ENCODE measurements at regions not wholly inside any gene's neighbourhood (a gene's known extent, or its start where the extent isn't known, plus 50 kb on each side); places are given as distances from the start of the nearest gene placed in this dataset.

GRCh38 chr16:47946092-47946491 is 209.7 kb downstream of the ABCC12 start:
- no peak overlapping the region for H3K4me3 Mint-ChIP-seq (ENCODE audit: unreplicated experiment)
- H3K4me1 Mint-ChIP-seq (ENCODE audit: low read depth, unreplicated experiment): no peaks in the 10 kb centered on the region
- no peaks in the 10 kb centered on the region for H3K36me3 Mint-ChIP-seq (ENCODE audit: unreplicated experiment)
- no peak for DNase-seq
- no peak for TF ChIP-seq CTCF (IDR thresholded peaks at IDR 0.05; ENCODE audit: partially characterized antibody, unreplicated experiment)
- H3K27ac Mint-ChIP-seq (ENCODE audit: unreplicated experiment): no peak overlapping the region
- peaks cover 4% of the 10 kb centered on the region for H3K27me3 Mint-ChIP-seq (ENCODE audit: unreplicated experiment)
- H3K9me3 Mint-ChIP-seq (ENCODE audit: unreplicated experiment): peaks cover 5% of the 10 kb centered on the region

DNA sequence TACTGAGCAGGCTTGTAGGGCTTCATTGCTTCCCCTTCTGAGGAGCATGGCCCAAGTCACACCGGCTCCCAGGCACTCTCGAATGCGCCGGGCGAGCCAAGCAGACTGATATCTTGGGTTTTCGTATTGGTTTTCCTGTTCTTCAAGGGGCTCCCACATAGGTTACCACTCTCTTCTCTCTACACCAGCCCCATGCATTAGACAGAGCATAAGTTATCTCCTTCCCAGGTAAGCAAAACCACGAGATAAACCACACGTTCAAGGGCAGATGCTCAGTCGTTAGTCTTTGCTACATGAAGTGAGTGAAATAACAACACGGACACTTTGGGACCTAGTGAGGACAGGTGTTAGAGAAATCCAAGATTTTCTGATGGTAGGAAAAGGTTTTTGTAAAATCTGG is 211.2 kb downstream of the ABCC12 start:
- Mint-ChIP-seq H3K27me3 (ENCODE audit: unreplicated experiment) (peaks cover 8% of the 10 kb centered on the region), H3K36me3 (ENCODE audit: unreplicated experiment) (no peaks in the 10 kb centered on the region), H3K4me3 (ENCODE audit: unreplicated experiment) (no peak overlapping the region), H3K9me3 (ENCODE audit: unreplicated experiment) (peaks cover 6% of the 10 kb centered on the region), H3K4me1 (ENCODE audit: low read depth, unreplicated experiment) (no peaks in the 10 kb centered on the region), H3K27ac (ENCODE audit: unreplicated experiment) (no peak overlapping the region)
- DNase-seq: no peak
- TF ChIP-seq CTCF (IDR thresholded peaks at IDR 0.05; ENCODE audit: partially characterized antibody, unreplicated experiment): no peak

DNA sequence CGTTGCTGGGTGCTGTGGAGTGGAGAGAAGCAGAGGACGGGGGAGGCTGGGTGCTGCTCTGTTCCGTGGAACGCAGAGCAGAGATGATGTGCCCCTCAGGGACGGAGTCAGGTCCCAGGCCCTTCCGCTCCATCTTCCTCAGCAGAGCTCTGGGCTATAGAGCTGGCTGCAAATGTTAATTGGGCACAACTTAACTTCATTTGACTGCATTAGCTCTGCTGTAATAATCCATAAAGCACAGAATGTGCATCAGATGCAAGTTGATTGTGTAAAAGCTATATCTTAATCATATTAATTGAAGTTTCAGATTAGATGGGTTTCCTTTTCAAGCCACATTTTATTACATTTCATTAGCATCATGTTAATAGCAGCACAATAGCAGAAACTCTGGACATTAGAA is 212.6 kb downstream of the ABCC12 start:
- Mint-ChIP-seq H3K27ac (ENCODE audit: unreplicated experiment) (no peak overlapping the region), H3K27me3 (ENCODE audit: unreplicated experiment) (peaks cover 6% of the 10 kb centered on the region), H3K4me3 (ENCODE audit: unreplicated experiment) (no peak overlapping the region), H3K9me3 (ENCODE audit: unreplicated experiment) (peaks cover 4% of the 10 kb centered on the region), H3K4me1 (ENCODE audit: low read depth, unreplicated experiment) (no peaks in the 10 kb centered on the region), H3K36me3 (ENCODE audit: unreplicated experiment) (no peaks in the 10 kb centered on the region)
- TF ChIP-seq CTCF (IDR thresholded peaks at IDR 0.05; ENCODE audit: partially characterized antibody, unreplicated experiment): no peak
- DNase-seq: no peak

DNA sequence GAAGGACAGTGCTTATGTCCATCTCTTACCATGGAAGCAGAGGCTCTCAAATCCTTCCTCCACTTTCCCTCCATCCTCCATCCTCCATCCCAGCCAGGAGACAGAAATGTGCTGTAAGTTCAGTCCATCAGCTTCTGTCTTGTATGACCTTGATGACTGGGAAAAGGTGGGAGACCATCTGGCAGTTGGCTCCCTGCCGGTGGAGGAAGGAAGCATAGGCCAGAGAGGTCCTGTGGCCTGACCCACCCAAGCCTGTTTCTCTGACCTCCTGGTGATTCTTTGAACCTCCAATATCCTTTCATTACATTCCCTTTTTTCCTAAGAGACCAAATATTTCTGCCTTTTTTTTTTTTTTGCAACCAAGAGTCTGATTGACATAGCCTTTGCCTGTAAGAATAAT is 215.3 kb downstream of the ABCC12 start:
- Mint-ChIP-seq H3K4me1 (ENCODE audit: low read depth, unreplicated experiment) (no peaks in the 10 kb centered on the region), H3K27me3 (ENCODE audit: unreplicated experiment) (peaks cover 6% of the 10 kb centered on the region), H3K36me3 (ENCODE audit: unreplicated experiment) (no peaks in the 10 kb centered on the region), H3K27ac (ENCODE audit: unreplicated experiment) (no peak overlapping the region), H3K9me3 (ENCODE audit: unreplicated experiment) (peaks cover 4% of the 10 kb centered on the region), H3K4me3 (ENCODE audit: unreplicated experiment) (no peak overlapping the region)
- no peak for DNase-seq
- TF ChIP-seq CTCF (IDR thresholded peaks at IDR 0.05; ENCODE audit: partially characterized antibody, unreplicated experiment): no peak

DNA sequence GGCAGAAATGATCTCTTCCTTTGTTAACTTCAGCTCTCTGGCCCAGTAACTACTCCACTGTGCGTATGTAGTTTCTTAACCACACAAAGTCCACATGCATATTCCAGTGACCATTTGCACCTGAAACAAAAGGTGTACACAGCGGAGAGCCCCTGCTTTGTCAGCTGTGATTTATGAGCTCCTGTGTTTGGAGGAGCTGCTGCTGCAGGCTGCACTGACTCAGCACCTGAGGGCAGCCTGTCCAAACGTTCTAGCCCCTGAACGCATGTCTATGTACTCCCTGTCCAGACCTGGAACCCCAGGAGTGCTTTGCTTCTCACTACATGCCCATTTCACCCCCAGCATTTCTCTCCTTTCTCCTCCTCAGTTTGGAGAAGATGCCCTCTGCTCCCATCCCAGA is 216.1 kb downstream of the ABCC12 start:
- Mint-ChIP-seq H3K27me3 (ENCODE audit: unreplicated experiment) (peaks cover 6% of the 10 kb centered on the region), H3K4me1 (ENCODE audit: low read depth, unreplicated experiment) (no peaks in the 10 kb centered on the region), H3K36me3 (ENCODE audit: unreplicated experiment) (no peaks in the 10 kb centered on the region), H3K4me3 (ENCODE audit: unreplicated experiment) (no peak overlapping the region), H3K27ac (ENCODE audit: unreplicated experiment) (no peak overlapping the region), H3K9me3 (ENCODE audit: unreplicated experiment) (peaks cover 4% of the 10 kb centered on the region)
- DNase-seq: no peak
- no peak for TF ChIP-seq CTCF (IDR thresholded peaks at IDR 0.05; ENCODE audit: partially characterized antibody, unreplicated experiment)

Measured in glutamatergic neuron (in vitro differentiated cells).